Caco-2 (cell line): ENCODE measurements at regions not wholly inside any gene's neighbourhood (a gene's known extent, or its start where the extent isn't known, plus 50 kb on each side); places are given as distances from the start of the nearest gene placed in this dataset.

Source experiments
- BruUV-seq: library from RNA; stranded (reverse); fragments of 400-500 nt; replicated peaks from 2 replicates; lab custom pipeline; 2021; lab: Mats Ljungman, UMichigan
- CTCF ChIA-PET: fragments of 300-600 bp; sonication (Branson Sonifier 250); formaldehyde crosslinking; loops from one replicate; lab custom pipeline; 2022; ENCODE audit warnings: antibody characterized with exemption; lab: Charles Lee
- POLR2A ChIA-PET: fragments of 300-600 bp; sonication (Branson Sonifier 250); formaldehyde crosslinking; loops from one replicate; lab custom pipeline; 2022; ENCODE audit warnings: antibody characterized with exemption; lab: Charles Lee
- DNase-seq, 2 experiments: peaks; one replicate each; pipeline versions ENCODE4 v3.0.0 to v3.0.0-alpha.2; 2020 to 2022
- H3K27me3 ChIP-seq: replicated peaks from 2 replicates; pipeline ENCODE4 v1.6.0; 2011; ENCODE audit warnings: low read length; ENCODE audit not compliant: control insufficient read depth, insufficient read depth
- H3K36me3 ChIP-seq: 2 replicates; pipeline ENCODE4 v1.5.1; 2011; ENCODE audit warnings: low read length; ENCODE audit not compliant: control insufficient read depth, insufficient read depth
- H3K4me1 ChIP-seq: fragments of 250-450 bp; sonication (Bioruptor Pico); 2 replicates; pipeline ENCODE4 v1.5.1; 2020; ENCODE audit warnings: mild to moderate bottlenecking
- H3K4me3 ChIP-seq: 2 replicates; pipeline ENCODE4 v1.5.1; 2011; ENCODE audit warnings: low read depth, mild to moderate bottlenecking, control low read depth, low read length
- H3K9me3 ChIP-seq: fragments of 250-450 bp; sonication (Bioruptor Pico); 2 replicates; pipeline ENCODE4 v1.5.1; 2020; ENCODE audit warnings: mild to moderate bottlenecking, moderate library complexity
- H3K27ac Mint-ChIP-seq: one replicate; pipeline ENCODE4 v1.8.0; 2022; ENCODE audit warnings: mixed read lengths; ENCODE audit not compliant: unreplicated experiment
- H3K27me3 Mint-ChIP-seq: one replicate; pipeline ENCODE4 v1.8.0; 2022; ENCODE audit warnings: mixed read lengths; ENCODE audit not compliant: insufficient read depth, unreplicated experiment
- H3K36me3 Mint-ChIP-seq: one replicate; pipeline ENCODE4 v1.8.0; 2022; ENCODE audit warnings: mild to moderate bottlenecking, mixed read lengths; ENCODE audit not compliant: insufficient read depth, unreplicated experiment
- H3K4me1 Mint-ChIP-seq: one replicate; pipeline ENCODE4 v1.8.0; 2022; ENCODE audit warnings: low read depth, mixed read lengths; ENCODE audit not compliant: unreplicated experiment
- H3K4me3 Mint-ChIP-seq: one replicate; pipeline ENCODE4 v1.8.0; 2022; ENCODE audit warnings: mild to moderate bottlenecking, moderate library complexity, mixed read lengths; ENCODE audit not compliant: unreplicated experiment
- H3K9me3 Mint-ChIP-seq: one replicate; pipeline ENCODE4 v1.8.0; 2022; ENCODE audit warnings: mixed read lengths; ENCODE audit not compliant: unreplicated experiment
- intact Hi-C: fragments of 100-400 bp; cut with micrococcal nuclease; formaldehyde crosslinking; loops from one replicate; pipeline ENCODE4 v1.10.0; 2022; ENCODE audit not compliant: unreplicated experiment
- TF ChIP-seq, protein P1 (sequence below), 2 experiments: fragments of 200-600 bp in 1 of 2; IDR thresholded peaks; 1 replicate in 1 of 2; 2 replicates in 1 of 2; pipeline versions ENCODE4 v1.5.1 to v1.8.0; 2011 to 2022; ENCODE audit warnings: antibody characterized with exemption in 1 of 2, control low read depth in 1 of 2, inconsistent platforms in 1 of 2, low read depth in 1 of 2, low read length in 1 of 2, mild to moderate bottlenecking in 1 of 2, moderate library complexity in 1 of 2; ENCODE audit not compliant: insufficient read depth in 1 of 2, severe bottlenecking in 1 of 2, unreplicated experiment in 1 of 2

DNA sequence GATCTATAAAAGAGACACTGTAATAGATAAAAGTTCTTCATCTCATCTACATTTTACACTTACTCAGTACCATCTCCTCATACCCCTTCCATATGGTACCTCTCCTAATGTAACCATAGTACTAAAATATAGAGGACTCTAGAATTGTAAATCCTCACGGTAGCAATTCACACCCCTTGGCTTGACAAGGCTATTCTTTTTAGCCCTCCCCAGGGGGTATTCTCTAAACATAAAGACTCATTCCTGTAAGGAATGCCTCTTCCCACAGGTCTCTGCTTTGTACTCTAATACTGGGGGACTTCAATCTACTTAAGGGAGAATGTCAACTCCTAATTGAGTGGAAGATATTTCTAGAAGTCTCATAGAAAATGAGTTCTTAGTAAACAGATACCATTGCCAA lies 85.9 kb downstream of the VIP start:
- ChIA-PET POLR2A (no interaction called here), CTCF (no interaction called here)
- Histone ChIP-seq H3K27me3 (no peaks in the 10 kb centered on the region), H3K9me3 (no peaks in the 10 kb centered on the region), H3K4me1 (no peaks in the 10 kb centered on the region), H3K36me3 (no peaks in the 10 kb centered on the region), H3K4me3 (no peak overlapping the region)
- intact Hi-C loops = no loop called here
- DNase-seq = no peak
- Mint-ChIP-seq H3K36me3 (no peaks in the 10 kb centered on the region), H3K27ac (no peak overlapping the region), H3K4me1 (no peaks in the 10 kb centered on the region), H3K27me3 (peaks cover 7% of the 10 kb centered on the region), H3K9me3 (no peaks in the 10 kb centered on the region), H3K4me3 (no peak overlapping the region)
- TF ChIP-seq, protein P1, sequence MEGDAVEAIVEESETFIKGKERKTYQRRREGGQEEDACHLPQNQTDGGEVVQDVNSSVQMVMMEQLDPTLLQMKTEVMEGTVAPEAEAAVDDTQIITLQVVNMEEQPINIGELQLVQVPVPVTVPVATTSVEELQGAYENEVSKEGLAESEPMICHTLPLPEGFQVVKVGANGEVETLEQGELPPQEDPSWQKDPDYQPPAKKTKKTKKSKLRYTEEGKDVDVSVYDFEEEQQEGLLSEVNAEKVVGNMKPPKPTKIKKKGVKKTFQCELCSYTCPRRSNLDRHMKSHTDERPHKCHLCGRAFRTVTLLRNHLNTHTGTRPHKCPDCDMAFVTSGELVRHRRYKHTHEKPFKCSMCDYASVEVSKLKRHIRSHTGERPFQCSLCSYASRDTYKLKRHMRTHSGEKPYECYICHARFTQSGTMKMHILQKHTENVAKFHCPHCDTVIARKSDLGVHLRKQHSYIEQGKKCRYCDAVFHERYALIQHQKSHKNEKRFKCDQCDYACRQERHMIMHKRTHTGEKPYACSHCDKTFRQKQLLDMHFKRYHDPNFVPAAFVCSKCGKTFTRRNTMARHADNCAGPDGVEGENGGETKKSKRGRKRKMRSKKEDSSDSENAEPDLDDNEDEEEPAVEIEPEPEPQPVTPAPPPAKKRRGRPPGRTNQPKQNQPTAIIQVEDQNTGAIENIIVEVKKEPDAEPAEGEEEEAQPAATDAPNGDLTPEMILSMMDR (IDR thresholded peaks at IDR 0.05; ENCODE audit: insufficient read depth in 1 of 2, low read depth in 1 of 2, low read length in 1 of 2, severe bottlenecking in 1 of 2, unreplicated experiment in 1 of 2) = no peak
- no TSS peak for BruUV-seq

DNA sequence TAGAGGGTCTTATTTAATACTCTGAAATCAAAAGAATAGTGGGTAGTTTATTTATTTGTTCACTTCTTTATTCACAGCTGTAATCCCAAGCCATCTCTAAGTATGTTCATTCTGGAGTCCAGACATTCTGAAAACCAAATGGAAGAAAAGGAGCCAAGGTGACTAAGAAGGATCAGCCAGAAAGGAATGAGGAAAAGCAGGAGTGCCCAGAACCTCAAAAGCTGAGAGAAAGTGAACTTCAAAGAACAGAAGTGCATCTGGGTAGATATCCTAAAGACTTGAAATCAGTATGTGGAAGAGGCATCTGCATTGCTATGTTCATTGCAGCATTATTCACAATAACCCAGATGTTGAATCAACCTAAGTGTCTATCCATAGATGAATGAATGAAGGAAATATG lies 94.8 kb downstream of the VIP start:
- Histone ChIP-seq H3K9me3 (no peaks in the 10 kb centered on the region; the same call in 1 of the 2 replicates), H3K4me1 (no peaks in the 10 kb centered on the region), H3K36me3 (no peaks in the 10 kb centered on the region), H3K27me3 (no peaks in the 10 kb centered on the region), H3K4me3 (no peak overlapping the region)
- H3K27ac Mint-ChIP-seq = no peak overlapping the region
- TF ChIP-seq, protein P1 (IDR thresholded peaks at IDR 0.05; ENCODE audit: insufficient read depth in 1 of 2, low read depth in 1 of 2, low read length in 1 of 2, severe bottlenecking in 1 of 2, unreplicated experiment in 1 of 2) = no peak
- no peaks in the 10 kb centered on the region for H3K36me3 Mint-ChIP-seq
- H3K27me3 Mint-ChIP-seq = peaks cover 3% of the 10 kb centered on the region
- ChIA-PET CTCF (no interaction called here), POLR2A (no interaction called here)
- H3K9me3 Mint-ChIP-seq = no peaks in the 10 kb centered on the region
- intact Hi-C loops = no loop called here
- BruUV-seq = no TSS peak
- H3K4me3 Mint-ChIP-seq = no peak overlapping the region
- no peak for DNase-seq
- H3K4me1 Mint-ChIP-seq = no peaks in the 10 kb centered on the region

DNA sequence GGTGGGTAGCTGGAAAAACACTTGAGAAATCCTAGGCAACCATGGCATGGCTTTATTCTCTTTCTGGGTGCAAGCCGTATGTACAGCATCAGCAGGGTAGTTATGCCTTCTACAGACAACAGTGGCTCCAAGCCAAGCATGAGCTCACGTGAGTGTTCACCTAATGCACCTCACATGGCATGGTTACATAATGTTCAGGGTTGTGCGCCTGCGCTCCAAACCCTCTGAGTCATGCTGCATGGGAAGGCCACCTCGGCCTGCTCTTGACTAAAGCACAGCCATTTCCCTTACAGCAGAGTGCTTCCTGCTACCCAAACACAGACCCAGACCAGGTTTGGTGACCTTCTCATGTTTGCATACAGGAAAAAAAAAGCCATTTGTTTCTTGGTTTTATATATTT lies 96.2 kb downstream of the VIP start:
- TF ChIP-seq, protein P1 (IDR thresholded peaks at IDR 0.05; ENCODE audit: insufficient read depth in 1 of 2, low read depth in 1 of 2, low read length in 1 of 2, severe bottlenecking in 1 of 2, unreplicated experiment in 1 of 2) = no peak
- H3K4me1 ChIP-seq = no peaks in the 10 kb centered on the region
- H3K27me3 Mint-ChIP-seq = peaks cover 3% of the 10 kb centered on the region
- H3K4me3 ChIP-seq = no peak overlapping the region
- BruUV-seq = no TSS peak
- H3K4me3 Mint-ChIP-seq = no peak overlapping the region
- no peaks in the 10 kb centered on the region for H3K36me3 Mint-ChIP-seq
- H3K27ac Mint-ChIP-seq = no peak overlapping the region
- no peaks in the 10 kb centered on the region for H3K27me3 ChIP-seq
- H3K9me3 ChIP-seq = no peaks in the 10 kb centered on the region; the same call in 1 of the 2 replicates
- no peaks in the 10 kb centered on the region for H3K4me1 Mint-ChIP-seq
- H3K9me3 Mint-ChIP-seq = no peaks in the 10 kb centered on the region
- ChIA-PET CTCF (interaction anchor here (0.9 kb wide), 1 partner anchor 101 kb away, joined by 3 read pairs; no protein-coding TSS in a partner anchor), POLR2A (no interaction called here)
- H3K36me3 ChIP-seq = no peaks in the 10 kb centered on the region
- DNase-seq = no peak
- intact Hi-C loops = no loop called here
